Lung microvascular endothelial cell (primary cell): ENCODE measurements at regions not wholly inside any gene's neighbourhood (a gene's known extent, or its start where the extent isn't known, plus 50 kb on each side); places are given as distances from the start of the nearest gene placed in this dataset.

Experiments used
- DNase-seq, 2 donors: peaks; one replicate each; pipeline versions ENCODE4 v3.0.0 to v3.0.0-alpha.2; 2010; ENCODE audit warnings: low read depth in 2 of 2

DNA sequence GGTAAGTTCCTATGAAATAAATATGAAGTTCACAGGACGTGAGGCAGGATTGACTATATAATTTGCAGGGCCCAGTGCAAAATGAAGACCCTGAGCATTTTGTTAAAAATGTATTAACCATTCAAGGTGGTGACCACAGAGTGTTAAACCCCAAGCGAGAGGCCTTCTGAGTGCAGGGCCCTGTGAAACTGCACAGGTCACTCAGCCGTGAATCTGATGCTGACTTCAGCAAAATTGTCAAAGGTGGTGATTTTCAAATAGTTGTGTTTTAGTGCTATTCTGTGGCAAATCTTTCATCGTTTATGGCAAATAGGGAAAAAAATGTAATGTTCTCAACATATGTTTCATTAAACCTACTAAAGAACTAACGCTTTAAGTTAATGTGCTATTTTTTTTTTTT is 334.0 kb upstream of the NAV3 start:
- no peak for DNase-seq

DNA sequence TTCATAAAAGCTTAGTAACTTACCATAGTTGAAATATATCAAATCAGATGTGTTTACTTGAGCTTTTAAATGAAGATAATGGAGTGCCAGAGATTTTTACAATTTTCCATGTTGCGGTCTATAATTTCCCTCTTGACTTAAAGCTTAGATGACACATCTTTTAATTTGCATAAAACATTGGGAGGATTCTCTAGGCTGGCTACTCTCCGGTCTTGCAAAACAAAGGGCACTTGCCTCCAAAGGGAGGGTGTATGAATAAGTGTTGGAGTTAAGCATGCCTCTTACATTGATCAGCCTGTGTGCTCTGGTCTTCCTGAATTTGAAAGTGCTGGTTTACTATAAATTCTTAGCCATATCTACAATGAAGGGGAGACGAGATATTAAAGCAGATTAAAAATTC is 336.4 kb upstream of the NAV3 start:
- no peak for DNase-seq

DNA sequence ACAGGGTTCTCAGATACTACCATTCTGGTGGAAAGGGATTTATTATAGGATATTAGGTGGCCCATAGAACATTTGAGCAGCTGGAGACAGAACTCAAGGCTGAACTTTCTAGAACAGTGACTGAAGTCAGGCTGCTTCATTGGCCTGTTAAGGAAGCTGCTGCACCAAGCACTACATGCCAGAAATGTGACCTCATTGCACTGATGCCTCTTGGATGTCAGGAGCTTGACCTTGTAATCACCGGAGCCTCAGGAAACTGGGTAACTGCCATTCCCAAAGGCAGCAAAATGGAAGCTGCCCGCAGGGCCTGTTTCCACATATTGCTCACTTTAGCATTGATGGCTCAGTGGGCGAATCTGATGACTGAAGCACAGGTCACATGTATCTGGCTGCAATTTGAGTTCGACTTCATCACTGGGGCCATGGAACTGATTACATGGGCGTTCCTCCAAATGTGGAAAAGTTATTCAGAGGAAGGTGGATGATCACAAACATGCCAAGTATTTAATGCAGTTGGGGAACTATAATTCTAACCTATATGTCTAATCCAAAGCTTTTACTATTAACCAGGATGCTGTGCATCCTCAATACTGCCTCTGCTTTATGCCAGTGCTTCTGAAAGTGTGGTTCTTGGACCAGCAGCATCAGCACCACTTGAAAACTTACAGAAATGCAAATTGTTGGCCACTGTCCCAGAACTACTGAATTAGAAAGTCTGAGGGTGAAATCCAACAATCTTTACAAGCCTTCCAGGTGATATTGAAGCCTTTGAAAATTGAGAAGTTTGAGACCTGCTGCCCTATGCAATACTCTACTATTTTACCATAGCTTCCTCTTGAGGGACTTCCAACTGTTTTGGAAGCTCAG is 337.2 kb upstream of the NAV3 start:
- no peak for DNase-seq

DNA sequence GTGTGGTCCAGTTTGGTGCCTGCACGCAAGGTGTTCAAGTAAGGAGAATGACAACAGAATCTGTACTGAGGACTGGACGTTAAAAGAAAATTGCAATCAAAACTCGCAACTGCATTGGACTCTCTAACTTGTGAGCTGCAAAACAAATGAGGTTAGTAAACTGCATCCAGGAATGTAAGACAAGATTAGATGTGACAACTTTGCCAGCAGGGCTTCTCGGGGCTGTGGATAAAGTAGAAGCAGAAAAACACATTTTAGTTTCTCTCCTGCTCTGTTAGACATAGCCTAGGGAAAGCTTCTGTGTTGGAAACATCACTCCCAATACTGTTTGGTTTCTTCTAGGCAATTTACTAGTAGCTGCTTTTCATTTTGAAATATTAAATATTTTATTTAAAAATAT is 338.2 kb upstream of the NAV3 start:
- no peak for DNase-seq

DNA sequence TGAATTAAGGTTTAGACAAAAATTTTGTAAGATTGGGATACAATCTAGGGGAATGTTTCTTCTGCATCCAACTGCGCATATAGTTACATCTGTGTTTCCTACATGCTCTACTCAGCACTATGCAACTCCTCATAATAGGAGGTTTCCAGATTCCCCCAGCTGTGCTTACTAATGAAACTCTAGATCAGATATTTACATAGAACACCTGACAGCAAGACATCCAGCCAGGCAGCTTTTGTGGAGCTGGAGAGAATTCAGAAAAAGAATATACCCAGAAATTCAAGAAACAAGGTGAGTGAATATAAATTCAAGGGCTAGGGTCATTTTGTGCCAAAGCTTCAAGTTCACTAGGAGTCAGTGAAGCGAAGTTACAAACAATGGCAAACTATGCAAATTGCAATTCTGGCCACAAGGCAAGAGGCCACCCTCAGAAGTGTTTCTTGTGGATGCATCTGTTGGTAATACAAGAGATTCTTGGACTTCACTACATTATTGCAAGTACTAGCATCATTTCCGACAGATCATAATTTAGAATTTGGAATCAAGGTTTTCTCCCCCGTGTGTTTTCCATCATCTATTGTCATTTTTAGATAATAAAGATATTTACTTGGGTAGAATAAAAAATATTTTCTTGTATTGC is 341.2 kb upstream of the NAV3 start:
- DNase-seq, result no peak

DNA sequence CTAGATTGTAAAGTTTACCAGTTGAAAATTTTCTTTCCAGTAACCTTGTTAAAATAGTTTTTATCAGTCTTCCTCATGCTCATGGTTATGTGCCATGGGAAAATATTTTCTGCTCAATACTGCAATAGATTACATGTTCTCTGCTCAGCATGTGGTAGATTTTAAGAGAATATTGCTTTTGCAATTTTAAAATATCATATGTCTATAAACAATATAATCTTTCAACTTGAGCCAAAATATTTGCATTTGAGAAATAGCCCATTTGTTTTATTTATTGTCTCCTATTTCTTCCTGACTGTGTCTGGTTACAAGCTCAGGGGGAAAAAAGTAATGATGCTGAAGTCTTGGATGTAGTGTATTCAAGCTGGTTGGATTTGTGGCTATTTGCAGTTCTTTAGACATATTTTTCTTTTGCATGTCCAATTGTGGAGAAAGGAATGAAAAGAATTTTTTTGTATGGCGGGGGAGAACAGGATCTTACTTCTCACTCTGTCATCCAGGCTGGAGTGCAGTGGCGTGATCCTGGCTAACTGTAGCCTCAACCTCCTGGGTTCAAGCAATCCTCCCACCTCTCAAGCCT is 342.6 kb upstream of the NAV3 start:
- DNase-seq, result no peak

DNA sequence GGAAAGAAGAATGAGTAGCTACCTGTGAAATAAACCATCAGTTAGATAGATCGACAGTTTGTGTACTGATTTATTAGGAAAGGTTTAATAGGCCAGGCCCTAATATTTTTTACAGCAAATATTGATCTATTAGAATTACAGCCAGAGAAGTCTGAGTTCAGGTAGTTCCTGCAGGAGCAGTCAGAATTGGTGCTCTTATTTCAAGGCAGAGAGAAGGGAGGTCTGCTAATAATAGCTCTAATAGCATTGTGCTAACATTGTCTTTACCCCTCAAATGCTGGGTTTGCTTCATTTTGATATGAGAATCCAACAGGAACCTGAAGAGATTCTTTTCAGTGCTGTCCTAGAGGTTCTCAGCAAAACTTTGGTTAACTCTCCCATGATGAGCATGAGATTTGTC is 343.8 kb upstream of the NAV3 start:
- DNase-seq, result no peak

DNA sequence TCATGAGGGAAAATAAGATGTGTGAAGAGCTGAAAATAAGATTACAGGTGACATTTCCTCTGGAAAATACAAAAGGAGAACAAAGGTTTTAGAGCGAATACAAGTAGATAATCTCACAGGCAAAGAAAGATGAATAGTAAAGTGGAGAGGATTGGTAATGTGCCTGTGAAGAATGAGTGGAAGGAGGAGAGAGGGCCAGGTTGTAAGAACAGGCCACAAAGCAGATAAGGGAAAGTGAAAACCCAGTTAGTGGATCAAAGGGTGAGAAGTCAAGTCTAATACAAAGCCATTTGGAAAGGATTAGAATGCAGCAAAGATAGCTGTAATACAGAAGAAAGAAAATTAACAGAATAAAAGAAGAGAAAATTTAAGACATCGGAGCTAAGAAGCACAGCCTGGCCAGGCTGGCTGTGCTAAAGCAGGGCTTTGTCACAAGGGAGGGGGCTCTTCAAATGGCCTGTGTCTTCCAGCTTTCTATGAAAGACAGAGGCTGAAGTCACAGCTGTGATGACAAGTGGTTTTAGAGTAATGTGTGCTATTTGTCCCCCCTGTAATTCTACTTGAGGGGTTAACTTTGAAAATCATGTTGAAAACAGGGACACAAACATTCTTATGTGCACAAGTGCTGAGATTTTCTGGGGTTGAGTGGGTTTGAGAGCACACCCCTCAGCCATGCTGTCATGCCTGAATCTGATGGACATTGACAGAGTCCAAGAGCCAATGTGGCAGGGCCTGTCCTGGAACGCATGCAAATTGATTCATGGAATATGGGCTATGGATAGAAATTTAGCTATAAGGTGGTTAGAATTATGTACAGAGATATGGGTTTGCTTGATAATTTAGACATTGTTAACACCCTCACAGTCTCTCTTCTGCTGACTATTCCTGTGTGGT is 344.5 kb upstream of the NAV3 start:
- no peak for DNase-seq

DNA sequence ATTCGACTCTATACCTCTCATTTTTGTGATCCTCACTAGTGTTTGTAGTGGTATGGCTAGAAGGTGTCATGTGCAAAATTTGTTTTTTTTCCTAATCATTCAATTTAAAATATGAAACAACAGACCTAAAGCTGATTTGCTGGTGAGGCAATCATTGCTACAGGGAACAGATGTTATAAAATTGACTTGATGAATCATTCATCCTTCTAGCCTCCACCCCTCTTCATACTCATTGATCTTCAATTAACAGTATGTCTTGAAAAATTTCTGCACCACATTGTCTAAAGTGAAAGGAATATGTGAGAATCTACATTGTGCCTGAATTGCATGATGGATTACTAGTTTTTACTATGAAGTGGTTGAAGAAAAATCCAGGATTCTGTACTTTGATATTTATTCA is 349.0 kb upstream of the NAV3 start:
- DNase-seq, result no peak

DNA sequence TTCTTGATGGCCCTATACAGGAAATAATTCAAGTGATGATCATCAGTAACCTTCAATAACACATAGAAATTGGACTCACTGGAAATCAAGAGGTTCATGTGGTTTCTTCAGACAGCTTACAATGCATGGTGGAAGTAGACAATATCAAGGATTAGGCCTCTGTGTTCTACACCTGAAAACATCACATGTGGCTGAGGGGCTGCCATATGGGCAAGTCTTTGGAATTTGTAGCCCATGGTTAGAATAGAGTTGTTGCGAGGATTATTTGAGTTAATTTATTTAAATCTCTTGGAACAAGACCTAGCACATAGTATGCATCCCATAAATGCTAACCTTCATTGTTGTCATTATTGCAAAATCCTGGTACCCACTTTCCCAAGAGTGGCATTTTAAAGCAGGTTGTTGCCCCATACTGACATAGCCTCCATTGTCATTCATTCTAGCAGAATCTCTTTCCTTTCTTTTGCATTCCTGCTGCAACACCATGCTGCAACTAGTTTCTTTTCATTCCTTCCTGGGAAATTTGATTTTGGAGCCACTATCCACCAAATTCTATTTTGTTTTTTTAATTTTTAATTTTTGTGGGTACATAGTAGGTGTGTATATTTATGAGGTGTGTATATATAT is 352.7 kb upstream of the NAV3 start:
- no peak for DNase-seq

DNA sequence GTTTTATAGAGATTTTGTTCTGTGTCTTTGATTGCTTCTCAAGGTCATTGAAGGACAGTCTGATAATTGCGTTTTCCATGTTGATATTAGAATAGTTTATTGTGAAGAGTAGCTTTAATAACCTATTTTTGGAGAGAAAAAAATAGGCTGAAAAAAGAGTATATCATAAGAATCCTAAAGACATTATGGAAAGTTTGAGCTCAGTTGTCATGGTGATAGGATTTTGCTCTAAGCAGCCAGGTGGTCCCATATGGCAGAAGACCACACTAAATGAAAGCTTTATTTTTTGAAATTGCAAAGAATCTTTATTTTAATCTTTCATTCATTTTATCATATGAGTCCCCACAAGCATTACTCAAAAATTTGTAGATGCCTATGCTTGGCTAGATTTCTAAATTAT is 358.9 kb upstream of the NAV3 start:
- DNase-seq, result no peak

DNA sequence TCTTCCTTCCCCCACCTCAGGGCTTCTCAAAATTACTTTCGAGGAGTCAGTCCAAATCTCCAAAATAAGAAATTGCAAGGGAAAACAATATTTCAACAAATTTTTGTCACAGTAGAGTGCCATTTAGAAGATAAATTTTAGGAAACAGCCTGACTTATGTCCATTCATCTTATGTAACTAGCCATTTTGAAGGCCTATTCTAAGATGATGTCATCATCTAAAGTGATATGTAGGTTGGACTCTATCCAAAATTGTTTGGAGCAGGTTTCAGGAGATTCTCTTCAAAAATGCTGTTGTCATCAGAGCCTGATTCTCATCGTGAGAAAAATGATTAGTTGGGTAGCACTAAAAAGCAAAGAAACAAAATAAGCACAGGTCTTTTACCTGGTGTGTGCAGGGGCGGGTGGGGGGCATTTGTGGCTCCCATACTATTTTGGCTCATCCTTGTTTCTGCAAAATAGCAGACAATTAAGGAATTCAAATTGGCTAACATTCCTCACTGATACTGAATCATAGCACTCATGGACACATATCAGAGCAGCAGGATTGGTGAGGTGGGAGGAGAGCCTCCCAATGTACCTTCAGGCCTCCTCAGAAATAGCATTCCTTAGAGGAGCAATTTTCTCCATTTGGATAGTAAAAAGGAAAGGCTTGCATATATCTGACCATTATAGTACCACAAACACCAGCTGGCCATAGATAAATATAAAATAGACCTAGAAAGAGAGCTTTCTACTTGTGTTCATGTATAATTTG is 360.9 kb upstream of the NAV3 start:
- no peak for DNase-seq

DNA sequence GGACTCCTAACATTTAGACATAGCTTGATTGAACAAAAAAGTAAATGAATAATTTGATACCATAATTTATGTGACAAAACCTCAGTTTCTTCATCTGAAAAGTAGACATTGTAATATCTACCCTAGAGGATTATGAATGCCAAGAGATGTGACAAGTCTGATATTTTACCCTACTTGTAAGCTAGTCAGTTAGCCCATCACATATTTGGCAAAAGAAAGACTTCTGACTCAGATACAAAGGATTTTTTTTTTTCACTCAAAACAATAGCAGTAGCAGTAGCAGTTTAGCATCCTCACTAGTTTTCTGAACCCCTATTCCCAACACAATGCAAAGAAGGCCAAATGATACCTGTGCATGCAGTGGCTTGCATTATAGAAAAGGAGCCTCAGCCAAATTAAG is 377.3 kb upstream of the E2F7 start:
- no peak for DNase-seq

DNA sequence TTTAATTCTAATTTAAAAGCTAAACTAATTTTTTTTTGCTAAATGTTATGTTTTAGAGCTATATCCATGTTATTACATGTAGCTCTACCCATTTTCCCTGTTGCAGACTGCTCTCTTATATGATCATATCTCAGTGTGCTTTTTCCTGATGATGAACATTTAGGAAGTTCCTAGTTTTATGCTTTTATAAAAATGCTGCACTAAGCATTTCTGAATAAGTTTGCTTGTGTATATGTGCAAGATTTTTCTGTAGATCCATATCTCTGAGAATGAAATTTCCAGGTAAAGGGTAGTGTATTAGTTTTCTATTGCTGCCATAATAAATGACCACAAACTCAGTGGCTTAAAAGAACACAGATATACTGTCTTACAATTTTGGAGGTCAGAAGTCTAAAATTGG is 374.4 kb upstream of the E2F7 start:
- DNase-seq, result no peak

DNA sequence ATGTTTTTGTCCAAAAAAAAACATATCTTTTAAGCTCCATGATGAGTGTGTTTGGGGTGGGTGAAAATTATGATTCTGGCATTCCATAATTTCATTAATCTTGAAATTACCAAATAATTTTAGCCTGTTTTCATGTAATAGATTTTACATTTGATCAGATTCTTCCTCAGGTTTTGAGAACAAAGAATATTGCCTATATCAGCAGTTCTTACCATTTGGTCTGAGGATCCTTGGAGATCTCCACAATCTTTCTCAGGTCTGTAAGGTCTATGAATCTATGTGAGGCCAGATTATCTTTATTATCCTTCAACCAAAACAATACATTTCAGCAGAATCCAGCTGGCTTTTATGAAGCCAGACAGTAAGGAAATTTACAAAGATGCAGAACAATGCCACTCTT is 373.3 kb upstream of the E2F7 start:
- DNase-seq, result no peak

DNA sequence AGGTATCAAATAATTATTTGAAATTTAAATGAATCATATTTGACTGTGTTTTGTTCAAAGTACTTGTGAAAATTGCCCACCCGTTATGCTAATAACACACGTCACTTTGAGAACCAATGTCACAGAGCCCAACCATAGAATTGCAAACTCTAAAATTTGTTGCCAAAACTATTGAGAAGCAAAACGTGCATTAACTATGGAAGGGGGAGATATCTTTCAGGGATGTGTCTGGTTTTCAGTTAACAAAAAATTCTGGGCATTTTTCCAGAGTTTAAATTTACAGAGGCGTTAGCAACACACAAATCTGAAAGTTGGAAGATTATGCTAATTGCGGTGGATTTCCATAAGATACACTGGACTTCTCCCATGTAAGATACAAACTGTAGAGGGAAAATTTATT is 371.8 kb upstream of the E2F7 start:
- DNase-seq, result no peak

DNA sequence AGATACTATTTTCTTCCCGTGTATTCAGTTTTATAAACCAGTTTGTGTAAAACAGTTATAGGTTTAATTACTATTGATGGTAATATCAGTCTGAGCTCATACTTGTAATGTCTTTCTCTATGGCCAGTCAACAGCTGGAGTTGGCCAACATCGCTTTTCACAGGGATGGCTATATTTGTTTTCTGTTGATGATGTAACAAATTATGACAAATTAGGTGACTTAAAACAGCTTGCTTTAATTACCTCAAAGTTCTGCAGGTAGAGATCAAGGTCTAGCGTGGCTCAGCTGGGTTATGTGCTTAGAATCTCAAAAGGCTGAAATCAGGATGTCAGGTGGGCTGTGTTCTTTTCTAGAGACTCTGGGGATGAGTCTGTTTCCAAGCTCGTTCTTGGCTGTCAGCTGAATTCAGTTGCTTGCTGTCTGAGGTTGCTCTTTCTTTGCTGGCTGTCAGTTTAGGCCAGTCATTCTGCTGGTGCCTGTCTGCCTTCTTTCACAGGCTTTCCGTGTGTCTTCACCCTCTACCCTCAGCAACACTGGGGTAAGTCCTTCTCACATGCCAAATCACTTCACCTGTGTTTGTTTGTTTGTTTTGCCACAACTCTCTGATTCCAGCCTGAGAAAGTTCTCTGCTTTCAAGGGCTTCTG is 370.2 kb upstream of the E2F7 start:
- DNase-seq, result no peak

DNA sequence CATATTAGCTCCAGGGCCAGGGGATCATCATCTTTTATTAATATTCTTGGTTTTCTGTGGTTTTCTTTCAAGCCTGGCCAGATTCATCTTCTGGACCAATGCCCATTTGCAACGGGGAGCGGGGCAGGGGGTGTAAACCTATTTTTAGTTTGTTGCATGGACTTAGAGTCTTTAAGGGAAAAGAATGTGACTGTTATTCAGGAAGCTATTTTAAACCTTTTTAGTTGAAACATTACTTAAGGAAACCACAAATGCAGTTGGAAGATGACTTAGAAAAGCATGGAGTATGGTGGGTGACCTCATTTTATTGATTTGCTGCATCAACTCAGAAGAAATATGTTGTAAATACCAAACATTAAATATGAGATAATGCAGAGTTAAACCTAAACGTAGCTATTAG is 368.4 kb upstream of the E2F7 start:
- DNase-seq, result no peak

DNA sequence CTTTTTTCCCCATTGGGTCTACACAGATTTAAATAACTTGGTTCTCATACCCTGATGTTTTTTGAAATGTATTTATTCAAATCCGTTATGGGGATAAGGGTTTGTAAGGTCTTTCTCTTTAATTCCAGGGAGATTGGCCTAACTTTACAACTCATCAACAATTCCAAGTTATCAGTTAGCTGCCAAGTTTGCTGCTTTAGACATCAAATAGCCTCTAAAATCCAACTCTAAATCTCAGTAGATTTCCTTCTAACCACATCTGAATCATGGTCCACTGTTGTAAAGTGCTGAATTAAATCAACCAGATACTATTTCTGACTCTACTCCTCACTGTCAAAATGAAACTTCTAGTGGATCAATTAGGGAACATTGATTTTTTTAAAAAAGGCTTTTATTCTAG is 364.1 kb upstream of the E2F7 start:
- DNase-seq, result no peak

DNA sequence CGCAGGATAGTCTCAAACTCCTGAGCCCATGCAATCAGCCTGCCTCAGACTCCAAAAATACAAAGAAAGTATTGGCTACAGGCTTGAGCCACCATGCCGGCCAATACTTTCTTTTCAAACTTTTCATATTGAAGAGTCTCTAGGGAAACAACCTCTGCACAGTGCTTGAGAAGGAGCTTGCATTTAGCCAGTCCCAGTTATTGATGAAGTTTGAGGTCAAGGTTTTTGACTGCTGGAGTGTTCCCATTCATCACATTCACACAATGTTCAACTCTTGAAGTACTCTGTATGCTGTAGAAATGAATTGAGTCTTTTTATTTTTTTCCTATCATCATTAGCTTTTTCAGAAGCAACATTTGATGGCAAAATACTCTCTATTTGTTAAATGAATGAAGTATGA is 355.8 kb upstream of the E2F7 start:
- no peak for DNase-seq
